GDM1 (cell line): ENCODE measurements at regions not wholly inside any gene's neighbourhood (a gene's known extent, or its start where the extent isn't known, plus 50 kb on each side); places are given as distances from the start of the nearest gene placed in this dataset.

Experiments
- DNase-seq: peaks from one replicate; lab custom pipeline; 2025; lab: John Stamatoyannopoulos, UW

- DNase-seq = no peak
Measured at GRCh38 chr6:138577151-138577915, 78.0 kb upstream of the NHSL1 start.

GRCh38 chr6:138580040-138580439 is 80.7 kb upstream of the NHSL1 start:
- DNase-seq = no peak

- no peak for DNase-seq
Measured at GRCh38 chr6:138580801-138581200, 81.5 kb upstream of the NHSL1 start.

GRCh38 chr6:138582573-138582972 is 83.3 kb upstream of the NHSL1 start:
- no peak for DNase-seq

- no peak for DNase-seq
Measured at GRCh38 chr6:138586638-138587037, 87.3 kb upstream of the NHSL1 start.

GRCh38 chr6:138588805-138589434 is 89.6 kb upstream of the NHSL1 start:
- DNase-seq = peak; percentile 29

- DNase-seq = peak; percentile 10
Measured at GRCh38 chr6:138590796-138591709, 91.8 kb upstream of the NHSL1 start.

GRCh38 chr6:138592749-138593123 is 93.4 kb upstream of the NHSL1 start:
- peak; percentile 56 for DNase-seq

GRCh38 chr6:138593124-138593877 is 94.0 kb upstream of the NHSL1 start:
- DNase-seq = peak; percentile 49

- DNase-seq = no peak
Measured at GRCh38 chr6:138593909-138594757, 94.8 kb upstream of the NHSL1 start.

GRCh38 chr6:138594758-138595140 is 95.5 kb upstream of the NHSL1 start:
- no peak for DNase-seq

GRCh38 chr6:138596126-138596525 is 96.8 kb upstream of the NHSL1 start:
- DNase-seq = no peak

GRCh38 chr6:138596591-138596990 is 97.3 kb upstream of the NHSL1 start:
- no peak for DNase-seq

GRCh38 chr6:138597336-138597735 is 98.0 kb upstream of the NHSL1 start:
- DNase-seq = no peak

GRCh38 chr6:138598562-138599173 is 99.4 kb upstream of the NHSL1 start:
- DNase-seq = no peak

- no peak for DNase-seq
Measured at GRCh38 chr6:138600261-138600660, 101.0 kb upstream of the NHSL1 start.

GRCh38 chr6:138600726-138601125 is 101.4 kb upstream of the NHSL1 start:
- DNase-seq = no peak

- no peak for DNase-seq
Measured at GRCh38 chr6:138601128-138601527, 101.8 kb upstream of the NHSL1 start.

GRCh38 chr6:138605958-138606357 is 106.7 kb upstream of the NHSL1 start:
- no peak for DNase-seq
